WTC11 (cell line): ENCODE measurements at regions not wholly inside any gene's neighbourhood (a gene's known extent, or its start where the extent isn't known, plus 50 kb on each side); places are given as distances from the start of the nearest gene placed in this dataset.

Source experiments
- ATAC-seq: fragments of 200-7000 bp; cut with Tn5 transposase; 2 replicates; pipeline ENCODE4 v1.10.0; 2021; ENCODE audit warnings: mild to moderate bottlenecking, moderate library complexity
- CTCF ChIA-PET: fragments of 300-600 bp; sonication (Branson Sonifier 250); formaldehyde crosslinking; loops from one replicate; lab custom pipeline; 2021; ENCODE audit warnings: antibody characterized with exemption; lab: Charles Lee
- POLR2A ChIA-PET: fragments of 350-600 bp; sonication (Branson Sonifier 250); formaldehyde crosslinking; loops from one replicate; lab custom pipeline; 2021; ENCODE audit warnings: antibody characterized with exemption; lab: Charles Lee
- DNase-seq: peaks from one replicate; pipeline ENCODE4 v3.0.0; 2021; ENCODE audit warnings: low spot score
- H3K27ac Mint-ChIP-seq: 2 replicates; pipeline ENCODE4 v1.8.0; 2021; ENCODE audit warnings: mixed read lengths
- H3K27me3 Mint-ChIP-seq: 2 replicates; pipeline ENCODE4 v1.8.0; 2021; ENCODE audit warnings: low read depth, mild to moderate bottlenecking, moderate library complexity, mixed read lengths
- H3K36me3 Mint-ChIP-seq: 2 replicates; pipeline ENCODE4 v1.8.0; 2021; ENCODE audit warnings: mixed read lengths
- H3K4me1 Mint-ChIP-seq: 2 replicates; pipeline ENCODE4 v1.8.0; 2022; ENCODE audit warnings: mixed read lengths
- H3K4me3 Mint-ChIP-seq: 2 replicates; pipeline ENCODE4 v1.8.0; 2021; ENCODE audit warnings: mild to moderate bottlenecking, moderate library complexity, mixed read lengths
- H3K9me3 Mint-ChIP-seq: 2 replicates; pipeline ENCODE4 v1.8.0; 2021; ENCODE audit warnings: mixed read lengths
- ATF3 ChIP-seq: sonication (generic); formaldehyde crosslinking; conservative IDR thresholded peaks from 2 replicates; pipeline ENCODE4 v1.8.1; 2022; ENCODE audit warnings: mild to moderate bottlenecking, missing genetic modification reagents
- CTCF ChIP-seq: fragments of 200-600 bp; IDR thresholded peaks from 2 replicates; pipeline ENCODE4 v1.8.0; 2022; ENCODE audit warnings: antibody characterized with exemption
- E2F1 ChIP-seq: sonication (generic); formaldehyde crosslinking; IDR thresholded peaks from 2 replicates; pipeline ENCODE4 v1.8.0; 2022; ENCODE audit warnings: mild to moderate bottlenecking, missing genetic modification reagents
- FOXP4 ChIP-seq: sonication (generic); formaldehyde crosslinking; IDR thresholded peaks from 2 replicates; pipeline ENCODE4 v1.8.0; 2022; ENCODE audit warnings: mild to moderate bottlenecking, missing genetic modification reagents
- NFATC4 ChIP-seq: fragments of 250-450 bp; sonication (Bioruptor Pico); IDR thresholded peaks from 2 replicates; pipeline ENCODE4 v1.9.0; 2021; ENCODE audit warnings: mild to moderate bottlenecking
- RELA ChIP-seq: sonication (generic); formaldehyde crosslinking; IDR thresholded peaks from 2 replicates; pipeline ENCODE4 v1.8.1; 2022; ENCODE audit warnings: missing genetic modification reagents, mild to moderate bottlenecking, borderline replicate concordance
- ZNF219 ChIP-seq: sonication (generic); formaldehyde crosslinking; IDR thresholded peaks from 2 replicates; pipeline ENCODE4 v1.8.0; 2023; ENCODE audit warnings: missing genetic modification reagents, mild to moderate bottlenecking, borderline replicate concordance
- ZNF416 ChIP-seq: fragments of 250-450 bp; sonication (Bioruptor Pico); IDR thresholded peaks from 2 replicates; pipeline ENCODE4 v1.9.0; 2021; ENCODE audit warnings: mild to moderate bottlenecking, inconsistent platforms
- ZNF512 ChIP-seq: sonication (generic); formaldehyde crosslinking; IDR thresholded peaks from 2 replicates; pipeline ENCODE4 v1.8.1; 2022; ENCODE audit warnings: missing genetic modification reagents, borderline replicate concordance
- TF ChIP-seq, protein P1 (sequence below): sonication (generic); formaldehyde crosslinking; IDR thresholded peaks from 2 replicates; pipeline ENCODE4 v1.8.1; 2022; ENCODE audit warnings: mild to moderate bottlenecking, moderate library complexity, missing genetic modification reagents
- TF ChIP-seq, protein P2 (sequence below): sonication (generic); formaldehyde crosslinking; IDR thresholded peaks from 2 replicates; pipeline ENCODE4 v1.8.1; 2023; ENCODE audit warnings: mild to moderate bottlenecking, missing genetic modification reagents, moderate library complexity
- TF ChIP-seq, protein P3 (sequence below): fragments of 250-450 bp; sonication (Bioruptor Pico); IDR thresholded peaks from 2 replicates; pipeline ENCODE4 v1.9.0; 2021; ENCODE audit warnings: moderate library complexity, mild to moderate bottlenecking, inconsistent platforms, borderline replicate concordance

DNA sequence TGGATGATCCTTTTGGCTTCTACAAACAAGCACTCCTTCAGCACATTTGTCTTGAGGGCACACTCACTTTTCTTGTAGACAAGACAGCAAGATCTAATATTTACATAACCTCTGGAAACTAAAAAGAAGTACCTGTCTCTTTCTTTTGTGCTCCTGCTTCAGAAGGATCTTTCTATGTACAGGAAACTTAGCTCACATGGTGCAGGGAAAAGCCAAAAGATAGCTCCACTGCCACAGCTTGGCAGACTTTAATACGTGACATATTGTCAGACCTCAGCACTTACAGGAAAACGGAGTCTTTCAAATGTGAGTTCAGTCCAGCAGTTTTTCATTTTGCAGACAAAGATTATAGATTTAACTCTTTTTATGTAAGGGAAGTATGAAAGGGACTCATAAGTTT, 225.5 kb upstream of the SAMSN1 start:
- Mint-ChIP-seq H3K9me3 (no peaks in the 10 kb centered on the region), H3K4me1 (no peaks in the 10 kb centered on the region), H3K36me3 (no peaks in the 10 kb centered on the region), H3K27ac (no peak overlapping the region), H3K27me3 (no peaks in the 10 kb centered on the region; the same call in 1 of the 2 replicates), H3K4me3 (no peak overlapping the region)
- no peak for DNase-seq
- POLR2A ChIA-PET = no interaction called here
- TF ChIP-seq, protein P1, sequence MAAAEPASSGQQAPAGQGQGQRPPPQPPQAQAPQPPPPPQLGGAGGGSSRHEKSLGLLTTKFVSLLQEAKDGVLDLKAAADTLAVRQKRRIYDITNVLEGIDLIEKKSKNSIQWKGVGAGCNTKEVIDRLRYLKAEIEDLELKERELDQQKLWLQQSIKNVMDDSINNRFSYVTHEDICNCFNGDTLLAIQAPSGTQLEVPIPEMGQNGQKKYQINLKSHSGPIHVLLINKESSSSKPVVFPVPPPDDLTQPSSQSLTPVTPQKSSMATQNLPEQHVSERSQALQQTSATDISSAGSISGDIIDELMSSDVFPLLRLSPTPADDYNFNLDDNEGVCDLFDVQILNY (CRISPR knock-in tag) = no peak
- no peak for TF ChIP-seq E2F1
- no peak for TF ChIP-seq ZNF219
- no peak for TF ChIP-seq ZNF416 (CRISPR knock-in tag)
- no peak for TF ChIP-seq RELA (CRISPR knock-in tag)
- no peak for TF ChIP-seq NFATC4 (CRISPR knock-in tag)
- TF ChIP-seq, protein P2, sequence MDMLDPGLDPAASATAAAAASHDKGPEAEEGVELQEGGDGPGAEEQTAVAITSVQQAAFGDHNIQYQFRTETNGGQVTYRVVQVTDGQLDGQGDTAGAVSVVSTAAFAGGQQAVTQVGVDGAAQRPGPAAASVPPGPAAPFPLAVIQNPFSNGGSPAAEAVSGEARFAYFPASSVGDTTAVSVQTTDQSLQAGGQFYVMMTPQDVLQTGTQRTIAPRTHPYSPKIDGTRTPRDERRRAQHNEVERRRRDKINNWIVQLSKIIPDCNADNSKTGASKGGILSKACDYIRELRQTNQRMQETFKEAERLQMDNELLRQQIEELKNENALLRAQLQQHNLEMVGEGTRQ (CRISPR knock-in tag) = no peak
- TF ChIP-seq FOXP4 = no peak
- ATAC-seq = no peak
- CTCF ChIA-PET = no interaction called here

DNA sequence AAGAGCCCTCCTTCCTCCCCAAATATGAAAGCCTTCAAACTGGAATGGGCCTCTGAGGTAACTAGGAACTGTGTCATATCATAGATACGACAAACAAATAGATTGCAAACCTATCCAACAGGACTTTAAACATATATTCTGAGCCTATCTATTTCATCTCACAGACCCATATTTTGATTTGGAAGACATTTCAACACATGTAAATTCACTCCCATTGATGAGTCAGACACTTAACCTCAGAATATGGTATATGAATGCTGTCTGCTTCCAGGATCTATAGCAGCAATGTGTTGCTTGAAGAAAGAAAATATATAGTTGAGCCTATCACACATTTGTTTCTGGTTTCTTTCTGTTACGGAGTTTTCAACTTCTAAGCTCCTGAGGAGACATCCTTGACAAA, 221.9 kb upstream of the SAMSN1 start:
- ChIA-PET CTCF (no interaction called here), POLR2A (no interaction called here)
- H3K4me1 Mint-ChIP-seq = no peaks in the 10 kb centered on the region
- H3K27ac Mint-ChIP-seq = no peak overlapping the region
- H3K4me3 Mint-ChIP-seq = no peak overlapping the region
- TF ChIP-seq ZNF512 (CRISPR knock-in tag) = no peak
- no peak for TF ChIP-seq ATF3
- TF ChIP-seq ZNF416 (CRISPR knock-in tag) = no peak
- no peak for TF ChIP-seq CTCF
- TF ChIP-seq, protein P3, sequence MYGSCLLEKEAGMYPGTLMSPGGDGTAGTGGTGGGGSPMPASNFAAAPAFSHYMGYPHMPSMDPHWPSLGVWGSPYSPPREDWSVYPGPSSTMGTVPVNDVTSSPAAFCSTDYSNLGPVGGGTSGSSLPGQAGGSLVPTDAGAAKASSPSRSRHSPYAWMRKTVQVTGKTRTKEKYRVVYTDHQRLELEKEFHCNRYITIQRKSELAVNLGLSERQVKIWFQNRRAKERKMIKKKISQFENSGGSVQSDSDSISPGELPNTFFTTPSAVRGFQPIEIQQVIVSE = no peak
- no peak for TF ChIP-seq RELA (CRISPR knock-in tag)
- no peaks in the 10 kb centered on the region for H3K36me3 Mint-ChIP-seq
- H3K9me3 Mint-ChIP-seq = no peaks in the 10 kb centered on the region; the same call in 1 of the 2 replicates
- no peak for ATAC-seq
- H3K27me3 Mint-ChIP-seq = no peaks in the 10 kb centered on the region
- no peak for DNase-seq
